Hematopoietic multipotent progenitor cell treated with erythropoietin and hydrocortisone succinate and interleukin-3 and kit ligand, for 6 days (in vitro differentiated cells): ENCODE measurements at regions not wholly inside any gene's neighbourhood (a gene's known extent, or its start where the extent isn't known, plus 50 kb on each side); places are given as distances from the start of the nearest gene placed in this dataset.

Experiments used
- DNase-seq: peaks from one replicate; pipeline ENCODE4 v3.0.0-alpha.2; 2015

DNA sequence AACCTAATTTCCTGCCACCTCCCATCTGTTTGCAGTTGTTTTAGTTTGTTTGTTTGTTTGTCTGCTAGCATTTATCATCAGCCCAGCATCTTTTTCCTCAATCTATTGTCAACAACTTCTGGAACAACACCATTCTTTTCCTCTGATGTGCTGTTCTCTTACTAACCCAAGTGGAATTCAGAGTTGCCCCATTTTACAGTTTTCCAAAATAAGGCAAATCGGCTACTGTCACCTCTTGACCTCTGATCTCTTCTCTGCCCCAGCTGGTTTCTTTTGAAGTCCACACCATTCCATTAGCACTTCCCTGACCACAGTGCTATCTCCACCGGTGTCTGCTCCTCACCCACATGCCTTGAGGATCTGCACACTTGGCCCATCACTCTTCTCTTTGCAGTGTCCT, 102.4 kb downstream of the EFNB2 start:
- DNase-seq, result no peak

GRCh38 chr13:106432636-106433035, 102.8 kb downstream of the EFNB2 start:
- DNase-seq, result no peak

- no peak for DNase-seq
These were observed 108.6 kb downstream of the EFNB2 start for GRCh38 chr13:106426909-106427308.

- DNase-seq, result no peak
These were observed 109.8 kb downstream of the EFNB2 start for GRCh38 chr13:106425661-106426060.

DNA sequence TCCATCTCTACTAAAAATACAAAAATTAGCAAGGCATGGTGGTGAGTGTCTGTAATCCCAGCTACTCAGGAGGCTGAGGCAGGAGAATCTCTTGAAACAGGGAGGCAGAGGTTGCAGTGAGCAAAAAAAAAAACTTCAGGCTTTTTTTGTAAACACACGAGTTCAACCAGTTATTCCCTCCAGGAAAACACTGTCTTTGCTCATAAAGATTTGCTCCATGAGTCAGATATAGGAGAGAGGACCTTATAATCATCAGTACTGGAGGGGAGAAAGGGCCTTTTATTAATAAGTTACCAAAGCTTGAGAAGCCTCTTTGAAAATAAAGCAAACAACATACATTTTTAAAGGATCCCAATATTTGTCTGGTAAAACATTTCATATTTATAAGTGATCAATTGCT, 110.7 kb downstream of the EFNB2 start:
- no peak for DNase-seq

GRCh38 chr13:106423530-106423929, 111.9 kb downstream of the EFNB2 start:
- DNase-seq, result no peak

DNA sequence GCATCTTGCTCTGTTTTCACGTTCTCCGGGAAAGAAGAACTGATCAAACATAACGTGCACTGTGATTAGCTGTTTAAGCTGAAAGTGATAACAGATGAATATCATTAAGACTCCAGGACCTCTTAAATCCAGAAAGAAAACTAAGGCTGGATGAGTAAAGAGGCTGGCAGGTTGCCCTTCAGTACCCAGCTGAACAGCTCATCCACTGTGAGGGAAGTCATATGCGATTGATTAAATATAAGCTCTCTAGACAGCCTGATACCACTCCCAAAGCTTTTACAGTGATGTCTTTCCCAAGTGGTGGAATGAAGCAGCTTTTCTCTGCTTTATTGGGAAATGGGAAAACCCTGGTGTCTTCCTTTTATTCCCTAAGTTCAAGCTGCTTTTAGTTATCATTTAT, 116.9 kb downstream of the EFNB2 start:
- DNase-seq, result no peak

- DNase-seq, result no peak
These were observed 117.9 kb downstream of the EFNB2 start for GRCh38 chr13:106417467-106418110.

GRCh38 chr13:106416645-106417044, 118.8 kb downstream of the EFNB2 start:
- no peak for DNase-seq

- DNase-seq, result no peak
These were observed 119.5 kb downstream of the EFNB2 start for GRCh38 chr13:106415971-106416370.

- no peak for DNase-seq
These were observed 120.0 kb downstream of the EFNB2 start for GRCh38 chr13:106415442-106415841.

DNA sequence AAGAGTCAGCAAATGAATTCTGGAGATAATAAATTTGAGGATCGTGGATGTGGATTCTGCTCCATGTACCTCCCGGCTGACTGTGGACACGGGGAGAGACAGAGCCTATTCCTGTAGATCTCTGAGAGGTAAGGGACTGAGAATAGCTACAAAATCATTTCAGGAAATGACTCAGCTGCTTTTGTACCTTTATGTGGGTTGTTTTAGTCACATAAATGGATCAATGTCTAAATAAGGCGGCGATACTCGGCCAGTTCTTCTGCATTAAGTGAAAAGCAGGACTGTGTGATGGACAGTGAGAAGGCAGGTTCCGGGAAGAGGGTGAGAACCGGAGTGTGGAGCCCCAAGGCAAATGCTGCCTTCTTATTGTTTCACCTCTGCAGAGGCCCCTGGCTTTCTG, 128.1 kb downstream of the EFNB2 start:
- no peak for DNase-seq

GRCh38 chr13:106405731-106406130, 129.7 kb downstream of the EFNB2 start:
- no peak for DNase-seq

DNA sequence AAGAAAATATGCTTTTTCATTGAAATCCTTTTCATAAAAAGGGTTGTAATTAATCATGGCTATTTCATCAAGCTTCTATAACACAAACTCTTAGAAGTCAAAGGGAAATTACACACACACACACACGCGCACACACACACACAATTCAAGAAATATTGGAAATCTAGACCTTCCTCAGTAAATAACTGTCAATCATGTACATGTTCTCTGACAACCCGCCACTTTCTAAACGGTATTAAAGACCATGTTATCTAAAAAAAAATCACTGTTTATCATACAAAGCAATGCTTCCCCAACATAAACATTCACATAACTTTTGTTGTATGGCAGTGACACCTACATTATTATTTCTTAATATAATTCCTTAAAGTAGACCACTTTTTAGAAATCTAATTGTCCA, 132.2 kb downstream of the EFNB2 start:
- no peak for DNase-seq

GRCh38 chr13:106402866-106403265, 132.6 kb downstream of the EFNB2 start:
- DNase-seq, result no peak

- no peak for DNase-seq
These were observed 134.4 kb downstream of the EFNB2 start for GRCh38 chr13:106401081-106401480.

GRCh38 chr13:106400289-106400688, 135.2 kb downstream of the EFNB2 start:
- no peak for DNase-seq

- no peak for DNase-seq
These were observed 137.2 kb downstream of the EFNB2 start for GRCh38 chr13:106398289-106398688.

GRCh38 chr13:106393776-106394175, 141.7 kb downstream of the EFNB2 start:
- DNase-seq, result no peak

GRCh38 chr13:106391681-106392080, 143.8 kb downstream of the EFNB2 start:
- DNase-seq, result no peak

- DNase-seq, result no peak
These were observed 144.2 kb downstream of the EFNB2 start for GRCh38 chr13:106391271-106391670.

- no peak for DNase-seq
These were observed 145.1 kb downstream of the EFNB2 start for GRCh38 chr13:106390367-106390766.

DNA sequence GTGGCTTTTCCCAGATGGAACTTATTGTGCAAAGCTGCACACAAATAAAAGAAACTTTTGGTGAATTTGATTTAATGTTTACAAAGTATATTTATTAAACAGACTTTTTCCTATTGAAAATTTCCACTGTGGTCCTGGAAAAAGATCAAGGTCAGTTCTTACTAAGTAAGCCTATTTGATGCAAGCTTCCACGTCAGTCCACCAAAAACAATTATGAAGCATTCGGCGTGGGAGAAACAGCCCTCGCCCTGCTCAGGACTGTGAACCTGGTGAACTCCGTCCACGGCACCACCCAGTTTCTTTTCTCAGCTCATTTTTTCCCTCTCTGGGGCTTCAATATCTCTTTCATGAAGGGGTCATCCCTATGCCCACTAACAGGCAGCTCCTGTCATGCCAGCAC, 149.8 kb downstream of the EFNB2 start:
- no peak for DNase-seq

- no peak for DNase-seq
These were observed 150.9 kb downstream of the EFNB2 start for GRCh38 chr13:106384516-106384915.

GRCh38 chr13:106383791-106384190, 151.7 kb downstream of the EFNB2 start:
- DNase-seq, result no peak

GRCh38 chr13:106382534-106382933, 152.9 kb downstream of the EFNB2 start:
- DNase-seq, result no peak
